HL-60 (cell line): ENCODE measurements at regions not wholly inside any gene's neighbourhood (a gene's known extent, or its start where the extent isn't known, plus 50 kb on each side); places are given as distances from the start of the nearest gene placed in this dataset.

Experiments used
- DNase-seq, 2 experiments: peaks; one replicate each; pipeline ENCODE4 v3.0.0-alpha.2; 2010 to 2020; ENCODE audit warnings: low read depth in 1 of 2, low spot score in 1 of 2
- H3K27ac ChIP-seq: fragments of 250-450 bp; sonication (Bioruptor Pico); replicated peaks from 2 replicates; pipeline ENCODE4 v1.5.1; 2020; ENCODE audit warnings: mild to moderate bottlenecking, moderate library complexity
- H3K27me3 ChIP-seq: fragments of 250-450 bp; sonication (Bioruptor Pico); 2 replicates; pipeline ENCODE4 v1.5.1; 2021; ENCODE audit warnings: mild to moderate bottlenecking, moderate library complexity; ENCODE audit not compliant: insufficient read depth, poor library complexity, severe bottlenecking
- H3K4me3 ChIP-seq: replicated peaks from 2 replicates; pipeline ENCODE4 v1.5.1; 2011; ENCODE audit warnings: mild to moderate bottlenecking, control low read depth, low read length; ENCODE audit not compliant: insufficient read depth
- GABPA ChIP-seq: IDR thresholded peaks from 2 replicates; pipeline ENCODE4 v1.6.1; 2012; ENCODE audit warnings: low read depth
- POLR2AphosphoS5 ChIP-seq: IDR thresholded peaks from 2 replicates; pipeline ENCODE4 v1.6.1; 2012; ENCODE audit warnings: low read depth
- SPI1 ChIP-seq: IDR thresholded peaks from 2 replicates; pipeline ENCODE4 v1.6.1; 2012; ENCODE audit warnings: low read depth, mild to moderate bottlenecking, borderline replicate concordance
- TF ChIP-seq, protein P1 (sequence below): IDR thresholded peaks from 2 replicates; pipeline ENCODE4 v1.6.1; 2012; ENCODE audit warnings: low read depth; ENCODE audit not compliant: insufficient replicate concordance
- TF ChIP-seq, protein P2 (sequence below): IDR thresholded peaks from one replicate; pipeline ENCODE4 v1.5.1; 2011; ENCODE audit warnings: low read length, control low read depth, inconsistent platforms; ENCODE audit not compliant: insufficient read depth

DNA sequence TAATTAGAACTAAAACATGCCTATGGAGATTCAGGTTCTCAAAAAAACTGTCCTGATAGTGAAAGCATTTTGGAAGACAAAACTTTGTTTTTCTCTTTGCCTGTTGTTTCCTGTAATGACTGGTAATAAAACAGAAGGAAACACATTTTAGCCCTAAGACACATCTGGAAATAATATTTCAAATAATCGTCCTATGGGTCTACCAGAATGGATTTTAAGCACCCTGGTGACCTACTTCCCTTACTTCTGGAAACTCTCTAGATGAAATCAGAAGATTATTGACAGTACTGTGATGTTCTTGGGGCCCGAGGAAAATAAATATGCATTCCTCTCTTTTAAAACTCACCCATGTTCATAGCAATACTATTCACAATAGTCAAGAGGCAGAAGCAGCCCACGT, 110.1 kb upstream of the TLE4 start:
- H3K4me3 ChIP-seq = no peak overlapping the region
- H3K27ac ChIP-seq = no peak overlapping the region
- no peaks in the 10 kb centered on the region for H3K27me3 ChIP-seq
- TF ChIP-seq, protein P1, sequence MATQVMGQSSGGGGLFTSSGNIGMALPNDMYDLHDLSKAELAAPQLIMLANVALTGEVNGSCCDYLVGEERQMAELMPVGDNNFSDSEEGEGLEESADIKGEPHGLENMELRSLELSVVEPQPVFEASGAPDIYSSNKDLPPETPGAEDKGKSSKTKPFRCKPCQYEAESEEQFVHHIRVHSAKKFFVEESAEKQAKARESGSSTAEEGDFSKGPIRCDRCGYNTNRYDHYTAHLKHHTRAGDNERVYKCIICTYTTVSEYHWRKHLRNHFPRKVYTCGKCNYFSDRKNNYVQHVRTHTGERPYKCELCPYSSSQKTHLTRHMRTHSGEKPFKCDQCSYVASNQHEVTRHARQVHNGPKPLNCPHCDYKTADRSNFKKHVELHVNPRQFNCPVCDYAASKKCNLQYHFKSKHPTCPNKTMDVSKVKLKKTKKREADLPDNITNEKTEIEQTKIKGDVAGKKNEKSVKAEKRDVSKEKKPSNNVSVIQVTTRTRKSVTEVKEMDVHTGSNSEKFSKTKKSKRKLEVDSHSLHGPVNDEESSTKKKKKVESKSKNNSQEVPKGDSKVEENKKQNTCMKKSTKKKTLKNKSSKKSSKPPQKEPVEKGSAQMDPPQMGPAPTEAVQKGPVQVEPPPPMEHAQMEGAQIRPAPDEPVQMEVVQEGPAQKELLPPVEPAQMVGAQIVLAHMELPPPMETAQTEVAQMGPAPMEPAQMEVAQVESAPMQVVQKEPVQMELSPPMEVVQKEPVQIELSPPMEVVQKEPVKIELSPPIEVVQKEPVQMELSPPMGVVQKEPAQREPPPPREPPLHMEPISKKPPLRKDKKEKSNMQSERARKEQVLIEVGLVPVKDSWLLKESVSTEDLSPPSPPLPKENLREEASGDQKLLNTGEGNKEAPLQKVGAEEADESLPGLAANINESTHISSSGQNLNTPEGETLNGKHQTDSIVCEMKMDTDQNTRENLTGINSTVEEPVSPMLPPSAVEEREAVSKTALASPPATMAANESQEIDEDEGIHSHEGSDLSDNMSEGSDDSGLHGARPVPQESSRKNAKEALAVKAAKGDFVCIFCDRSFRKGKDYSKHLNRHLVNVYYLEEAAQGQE = no peak
- TF ChIP-seq POLR2AphosphoS5 (no peak), SPI1 (no peak), GABPA (no peak)
- TF ChIP-seq, protein P2, sequence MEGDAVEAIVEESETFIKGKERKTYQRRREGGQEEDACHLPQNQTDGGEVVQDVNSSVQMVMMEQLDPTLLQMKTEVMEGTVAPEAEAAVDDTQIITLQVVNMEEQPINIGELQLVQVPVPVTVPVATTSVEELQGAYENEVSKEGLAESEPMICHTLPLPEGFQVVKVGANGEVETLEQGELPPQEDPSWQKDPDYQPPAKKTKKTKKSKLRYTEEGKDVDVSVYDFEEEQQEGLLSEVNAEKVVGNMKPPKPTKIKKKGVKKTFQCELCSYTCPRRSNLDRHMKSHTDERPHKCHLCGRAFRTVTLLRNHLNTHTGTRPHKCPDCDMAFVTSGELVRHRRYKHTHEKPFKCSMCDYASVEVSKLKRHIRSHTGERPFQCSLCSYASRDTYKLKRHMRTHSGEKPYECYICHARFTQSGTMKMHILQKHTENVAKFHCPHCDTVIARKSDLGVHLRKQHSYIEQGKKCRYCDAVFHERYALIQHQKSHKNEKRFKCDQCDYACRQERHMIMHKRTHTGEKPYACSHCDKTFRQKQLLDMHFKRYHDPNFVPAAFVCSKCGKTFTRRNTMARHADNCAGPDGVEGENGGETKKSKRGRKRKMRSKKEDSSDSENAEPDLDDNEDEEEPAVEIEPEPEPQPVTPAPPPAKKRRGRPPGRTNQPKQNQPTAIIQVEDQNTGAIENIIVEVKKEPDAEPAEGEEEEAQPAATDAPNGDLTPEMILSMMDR = no peak
- no peak for DNase-seq

DNA sequence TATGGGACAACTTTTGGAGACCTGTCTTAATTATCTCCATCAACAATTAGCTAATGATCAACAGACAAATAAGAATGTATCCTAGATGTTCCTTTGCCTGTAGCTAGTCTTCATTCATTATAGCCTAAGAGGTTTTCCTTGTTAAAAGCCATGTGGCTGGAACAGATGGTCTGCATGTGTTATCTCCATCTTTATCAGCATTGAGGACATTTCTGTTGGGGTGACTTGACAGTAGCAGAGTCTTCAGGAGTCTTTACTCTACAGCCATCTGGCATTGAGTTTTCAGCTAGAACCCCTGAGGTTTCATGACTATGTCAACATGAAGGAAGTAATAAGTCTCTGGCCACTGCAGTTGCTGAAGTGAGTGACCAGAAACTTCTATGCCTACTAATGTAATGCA, 106.6 kb upstream of the TLE4 start:
- Histone ChIP-seq H3K27me3 (no peaks in the 10 kb centered on the region), H3K4me3 (no peak overlapping the region), H3K27ac (no peak overlapping the region)
- TF ChIP-seq, protein P2 = no peak
- TF ChIP-seq, protein P1 = no peak
- TF ChIP-seq SPI1 = no peak
- no peak for TF ChIP-seq POLR2AphosphoS5
- TF ChIP-seq GABPA = no peak
- DNase-seq = no peak

DNA sequence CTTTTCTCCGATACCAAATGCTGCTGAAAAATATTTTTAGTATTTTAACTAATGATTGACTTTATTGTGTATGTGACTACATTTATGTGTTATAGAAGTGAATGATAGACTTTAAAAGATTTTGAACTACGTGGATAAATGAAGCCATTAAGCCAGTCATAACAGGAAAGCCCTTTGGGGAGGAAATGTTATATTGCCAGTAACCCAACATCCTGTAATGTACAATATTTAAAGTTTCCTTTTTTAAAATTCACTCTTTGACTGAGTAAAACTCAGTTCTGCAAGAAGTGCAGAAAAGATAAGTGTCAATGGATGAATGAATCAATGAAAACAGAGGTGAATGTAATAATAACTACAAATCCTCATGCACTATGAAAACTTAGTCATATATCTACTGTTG, 102.6 kb upstream of the TLE4 start:
- no peak for DNase-seq
- TF ChIP-seq GABPA = no peak
- no peak for TF ChIP-seq POLR2AphosphoS5
- TF ChIP-seq SPI1 = no peak
- TF ChIP-seq, protein P1 = no peak
- TF ChIP-seq, protein P2 = no peak
- H3K4me3 ChIP-seq = no peak overlapping the region
- no peaks in the 10 kb centered on the region for H3K27me3 ChIP-seq
- no peak overlapping the region for H3K27ac ChIP-seq
